ENCODE measurements at regions not wholly inside any gene's neighbourhood (a gene's known extent, or its start where the extent isn't known, plus 50 kb on each side); places are given as distances from the start of the nearest gene placed in this dataset.
"Not testable (repeated sequence)": the region's sequence is repeated elsewhere in the genome, so short reads cannot be mapped to it uniquely, and the experiment has no call there.

DNA sequence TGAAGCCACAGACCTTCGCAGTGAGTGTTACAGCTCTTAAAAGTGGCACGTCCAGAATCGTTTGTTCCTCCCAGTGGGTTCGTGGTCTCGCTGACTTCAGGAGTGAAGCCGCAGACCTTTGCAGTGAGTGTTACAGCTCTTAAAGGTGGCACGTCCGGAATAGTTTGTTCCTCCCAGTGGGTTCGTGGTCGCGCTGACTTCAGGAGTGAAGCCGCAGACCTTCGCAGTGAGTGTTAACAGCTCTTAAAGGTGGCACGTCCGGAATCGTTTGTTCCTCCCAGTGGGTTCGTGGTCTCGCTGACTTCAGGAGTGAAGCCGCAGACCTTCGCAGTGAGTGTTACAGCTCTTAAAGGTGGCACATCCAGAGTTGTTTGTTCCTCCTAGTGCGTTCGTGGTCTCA is 91.1 kb downstream of the EBLN2 start:
- H3K4me2 ChIP-seq (ENCODE audit: low read depth, low read length); H3K4me3 ChIP-seq (ENCODE audit: insufficient read depth, low read depth, low read length); H4K8ac ChIP-seq (ENCODE audit: low read depth in 2 of 2, low read length in 2 of 2); H4K91ac ChIP-seq (ENCODE audit: insufficient read depth, low read depth, low read length); H3K23ac ChIP-seq (ENCODE audit: low read depth, low read length); H2AFZ ChIP-seq (replicated peaks; ENCODE audit: low read length, poor library complexity); BruUV-seq (replicated peaks); CTCF ChIA-PET; intact Hi-C loops (cut with micrococcal nuclease); H2BK5ac ChIP-seq (ENCODE audit: low read depth, low read length, poor library complexity, severe bottlenecking); dilution Hi-C loops (cut with HindIII; ENCODE audit: low sequenced_read_pairs, unreplicated experiment); in situ Hi-C loops (cut with MboI; ENCODE audit: low sequenced_read_pairs); DNase-seq; H2AK9ac ChIP-seq (replicated peaks; ENCODE audit: low read depth, low read length, poor library complexity); H3K9me3 ChIP-seq (ENCODE audit: control insufficient read depth, insufficient read depth, low read length); ATAC-seq (ENCODE audit: low read depth); H3K4ac ChIP-seq (ENCODE audit: low read depth, low read length); H3K14ac ChIP-seq (replicated peaks; ENCODE audit: low read depth, low read length); H3K79me1 ChIP-seq (ENCODE audit: low read depth in 1 of 2, low read length in 2 of 2); H3K27ac ChIP-seq (ENCODE audit: insufficient read depth, low read length); H2BK20ac ChIP-seq (ENCODE audit: low read depth, low read length); H3K9me1 ChIP-seq (ENCODE audit: insufficient read depth, low read length); H2AK5ac ChIP-seq (ENCODE audit: low read depth, low read length); H3K56ac ChIP-seq (ENCODE audit: extremely low read depth, insufficient read depth, low read length); H2BK120ac ChIP-seq (ENCODE audit: low read depth, low read length); H3K18ac ChIP-seq (ENCODE audit: low read depth, low read length); H3K4me1 ChIP-seq (ENCODE audit: control insufficient read depth, insufficient read depth, low read length); H3K9ac ChIP-seq (ENCODE audit: low read depth, low read length); POLR2A ChIA-PET (ENCODE audit: unreplicated experiment); H4K5ac ChIP-seq (ENCODE audit: low read depth, low read length); H2BK15ac ChIP-seq (ENCODE audit: low read depth, low read length); H3K36me3 ChIP-seq (ENCODE audit: control insufficient read depth, insufficient read depth, low read length); H4K20me1 ChIP-seq (ENCODE audit: insufficient read depth, low read length); H3K27me3 ChIP-seq (ENCODE audit: control insufficient read depth, insufficient read depth, low read length): not testable (repeated sequence)
- 94% methylated on average over 21 of the region's 22 CpGs; no CpG with 5 or more reads in 1 of the 2 experiments for WGBS, 2 experiments (ENCODE audit: extremely low coverage in 2 of 2, insufficient read length in 1 of 2)

- H3K4me3 ChIP-seq (ENCODE audit: insufficient read depth, low read depth, low read length); ATAC-seq (ENCODE audit: low read depth); H3K27me3 ChIP-seq (ENCODE audit: control insufficient read depth, insufficient read depth, low read length); H2AK9ac ChIP-seq (replicated peaks; ENCODE audit: low read depth, low read length, poor library complexity); H3K9ac ChIP-seq (ENCODE audit: low read depth, low read length); H3K27ac ChIP-seq (ENCODE audit: insufficient read depth, low read length); H2BK20ac ChIP-seq (ENCODE audit: low read depth, low read length); H3K4me1 ChIP-seq (ENCODE audit: control insufficient read depth, insufficient read depth, low read length); H2AK5ac ChIP-seq (ENCODE audit: low read depth, low read length); H2BK15ac ChIP-seq (ENCODE audit: low read depth, low read length); H3K9me1 ChIP-seq (ENCODE audit: insufficient read depth, low read length); H3K4me2 ChIP-seq (ENCODE audit: low read depth, low read length); H3K4ac ChIP-seq (ENCODE audit: low read depth, low read length); H3K79me1 ChIP-seq (ENCODE audit: low read depth in 1 of 2, low read length in 2 of 2); H3K18ac ChIP-seq (ENCODE audit: low read depth, low read length); in situ Hi-C loops (cut with MboI; ENCODE audit: low sequenced_read_pairs); H3K56ac ChIP-seq (ENCODE audit: extremely low read depth, insufficient read depth, low read length); H2BK5ac ChIP-seq (ENCODE audit: low read depth, low read length, poor library complexity, severe bottlenecking); dilution Hi-C loops (cut with HindIII; ENCODE audit: low sequenced_read_pairs, unreplicated experiment); H3K9me3 ChIP-seq (ENCODE audit: control insufficient read depth, insufficient read depth, low read length); CTCF ChIA-PET; H2AFZ ChIP-seq (replicated peaks; ENCODE audit: low read length, poor library complexity); H4K91ac ChIP-seq (ENCODE audit: insufficient read depth, low read depth, low read length); DNase-seq; H4K5ac ChIP-seq (ENCODE audit: low read depth, low read length); H4K8ac ChIP-seq (ENCODE audit: low read depth in 2 of 2, low read length in 2 of 2); intact Hi-C loops (cut with micrococcal nuclease); H3K23ac ChIP-seq (ENCODE audit: low read depth, low read length); BruUV-seq (replicated peaks); POLR2A ChIA-PET (ENCODE audit: unreplicated experiment); H3K36me3 ChIP-seq (ENCODE audit: control insufficient read depth, insufficient read depth, low read length); H4K20me1 ChIP-seq (ENCODE audit: insufficient read depth, low read length); H2BK120ac ChIP-seq (ENCODE audit: low read depth, low read length); H3K14ac ChIP-seq (replicated peaks; ENCODE audit: low read depth, low read length): not testable (repeated sequence)
- 100% methylated on average over 2 of the region's 2 CpGs; no CpG with 5 or more reads in 1 of the 2 experiments for WGBS, 2 experiments (ENCODE audit: extremely low coverage in 2 of 2, insufficient read length in 1 of 2)
These were observed 91.6 kb downstream of the EBLN2 start for GRCh38 chr3:73153057-73153456.
